ENCODE measurements at regions not wholly inside any gene's neighbourhood (a gene's known extent, or its start where the extent isn't known, plus 50 kb on each side); places are given as distances from the start of the nearest gene placed in this dataset.

GRCh38 chr4:58502839-58503238 lies 1392.7 kb upstream of the IGFBP7 start:
- peaks cover 0 to 4% (median 1%) of the 10 kb centered on the region in 7 donors for H3K9me3 Mint-ChIP-seq
- DNase-seq = no peak
- ATAC-seq (ENCODE audit: low read depth in 2 of 2) = no peak
- H3K4me3 Mint-ChIP-seq = no peak overlapping the region
- no peaks in the 10 kb centered on the region for H3K4me1 Mint-ChIP-seq
- H3K36me3 Mint-ChIP-seq = no peaks in the 10 kb centered on the region
- H3K27me3 Mint-ChIP-seq = no peaks in the 10 kb centered on the region
- no peak overlapping the region for H3K27ac Mint-ChIP-seq

- no peaks in the 10 kb centered on the region for H3K36me3 Mint-ChIP-seq
- peaks cover 0 to 8% (median under 1%) of the 10 kb centered on the region in 7 donors for H3K9me3 Mint-ChIP-seq
- ATAC-seq (ENCODE audit: low read depth in 2 of 2) (no peak), DNase-seq (no peak)
- no peaks in the 10 kb centered on the region for H3K27me3 Mint-ChIP-seq
- H3K27ac Mint-ChIP-seq = no peak overlapping the region
- H3K4me3 Mint-ChIP-seq = no peak overlapping the region
- H3K4me1 Mint-ChIP-seq = no peaks in the 10 kb centered on the region
These were observed 1389.0 kb upstream of the IGFBP7 start for GRCh38 chr4:58499182-58499581.

GRCh38 chr4:58491620-58492019 lies 1381.4 kb upstream of the IGFBP7 start:
- H3K4me1 Mint-ChIP-seq = no peaks in the 10 kb centered on the region
- no peak for ATAC-seq (ENCODE audit: low read depth in 2 of 2)
- H3K27me3 Mint-ChIP-seq = no peaks in the 10 kb centered on the region
- no peaks in the 10 kb centered on the region for H3K36me3 Mint-ChIP-seq
- H3K4me3 Mint-ChIP-seq = no peak overlapping the region
- peaks cover 2 to 11% (median 6%) of the 10 kb centered on the region in 7 donors for H3K9me3 Mint-ChIP-seq
- no peak overlapping the region for H3K27ac Mint-ChIP-seq
- no peak for DNase-seq

- H3K9me3 Mint-ChIP-seq = peaks cover 0 to 6% (median 3%) of the 10 kb centered on the region in 7 donors
- H3K36me3 Mint-ChIP-seq = no peaks in the 10 kb centered on the region
- no peak overlapping the region for H3K4me3 Mint-ChIP-seq
- H3K27me3 Mint-ChIP-seq = no peaks in the 10 kb centered on the region
- DNase-seq = no peak
- no peak for ATAC-seq (ENCODE audit: low read depth in 2 of 2)
- no peak overlapping the region for H3K27ac Mint-ChIP-seq
- H3K4me1 Mint-ChIP-seq = no peaks in the 10 kb centered on the region
These were observed 1367.8 kb upstream of the IGFBP7 start for GRCh38 chr4:58477950-58478349.

- no peaks in the 10 kb centered on the region for H3K36me3 Mint-ChIP-seq
- H3K4me1 Mint-ChIP-seq = no peaks in the 10 kb centered on the region
These were observed 1367.3 kb upstream of the IGFBP7 start for GRCh38 chr4:58477513-58477912.

GRCh38 chr4:58475097-58475496 lies 1364.9 kb upstream of the IGFBP7 start:
- Mint-ChIP-seq H3K4me3 (peak overlapping the region in 1 of 8 donors; percentile 49), H3K27ac (no peak overlapping the region), H3K27me3 (no peaks in the 10 kb centered on the region), H3K4me1 (no peaks in the 10 kb centered on the region), H3K36me3 (no peaks in the 10 kb centered on the region), H3K9me3 (peaks cover 0 to 6% (median 3%) of the 10 kb centered on the region in 7 donors)
- ATAC-seq (ENCODE audit: low read depth in 2 of 2) (no peak), DNase-seq (no peak)

More at GRCh38 chr4:58477513-58477912, 1367.3 kb upstream of the IGFBP7 start:
- no peak overlapping the region for H3K4me3 Mint-ChIP-seq
- H3K9me3 Mint-ChIP-seq = peaks cover 0 to 6% (median 3%) of the 10 kb centered on the region in 7 donors
- H3K27ac Mint-ChIP-seq = no peak overlapping the region
- no peaks in the 10 kb centered on the region for H3K27me3 Mint-ChIP-seq
- ATAC-seq (ENCODE audit: low read depth in 2 of 2) (no peak), DNase-seq (no peak)

GRCh38 chr4:58465031-58465430 lies 1354.8 kb upstream of the IGFBP7 start:
- H3K4me1 Mint-ChIP-seq = no peaks in the 10 kb centered on the region
- no peaks in the 10 kb centered on the region for H3K36me3 Mint-ChIP-seq
- ATAC-seq (ENCODE audit: low read depth in 2 of 2) (no peak), DNase-seq (no peak)
- no peak overlapping the region for H3K4me3 Mint-ChIP-seq
- no peak overlapping the region for H3K27ac Mint-ChIP-seq
- H3K27me3 Mint-ChIP-seq = no peaks in the 10 kb centered on the region
- peaks cover 5 to 12% (median 10%) of the 10 kb centered on the region in 7 donors for H3K9me3 Mint-ChIP-seq

GRCh38 chr4:58456727-58457384 lies 1346.7 kb upstream of the IGFBP7 start:
- Mint-ChIP-seq H3K27ac (no peak overlapping the region), H3K9me3 (peaks cover 0 to 11% (median 3%) of the 10 kb centered on the region in 7 donors), H3K4me1 (no peaks in the 10 kb centered on the region), H3K27me3 (no peaks in the 10 kb centered on the region), H3K36me3 (no peaks in the 10 kb centered on the region), H3K4me3 (no peak overlapping the region)
- no peak for DNase-seq
- no peak for ATAC-seq (ENCODE audit: low read depth in 2 of 2)

GRCh38 chr4:58453956-58454355 lies 1343.8 kb upstream of the IGFBP7 start:
- no peak for ATAC-seq (ENCODE audit: low read depth in 2 of 2)
- Mint-ChIP-seq H3K4me1 (no peaks in the 10 kb centered on the region), H3K27ac (no peak overlapping the region), H3K4me3 (no peak overlapping the region), H3K36me3 (no peaks in the 10 kb centered on the region), H3K9me3 (peaks cover 0 to 6% (median 3%) of the 10 kb centered on the region in 7 donors), H3K27me3 (no peaks in the 10 kb centered on the region)
- DNase-seq = no peak

- no peaks in the 10 kb centered on the region for H3K4me1 Mint-ChIP-seq
- H3K9me3 Mint-ChIP-seq = peaks cover 0 to 3% (median 0%) of the 10 kb centered on the region in 7 donors
- H3K36me3 Mint-ChIP-seq = no peaks in the 10 kb centered on the region
- H3K4me3 Mint-ChIP-seq = no peak overlapping the region
- DNase-seq = no peak
- no peaks in the 10 kb centered on the region for H3K27me3 Mint-ChIP-seq
- no peak for ATAC-seq (ENCODE audit: low read depth in 2 of 2)
- no peak overlapping the region for H3K27ac Mint-ChIP-seq
These were observed 1341.5 kb upstream of the IGFBP7 start for GRCh38 chr4:58451707-58452106.

GRCh38 chr4:58435871-58436270 lies 1325.7 kb upstream of the IGFBP7 start:
- Mint-ChIP-seq H3K27ac (peak overlapping the region in 1 of 6 donors; percentile 55), H3K4me1 (no peaks in the 10 kb centered on the region), H3K4me3 (no peak overlapping the region), H3K9me3 (peaks cover 14 to 22% (median 16%) of the 10 kb centered on the region in 7 donors), H3K36me3 (no peaks in the 10 kb centered on the region), H3K27me3 (no peaks in the 10 kb centered on the region)
- ATAC-seq (ENCODE audit: low read depth in 2 of 2) = no peak
- DNase-seq = no peak

- no peak for ATAC-seq (ENCODE audit: low read depth in 2 of 2)
- DNase-seq = no peak
- peaks cover 0 to 6% (median 4%) of the 10 kb centered on the region in 7 donors for H3K9me3 Mint-ChIP-seq
- H3K36me3 Mint-ChIP-seq = no peaks in the 10 kb centered on the region
- H3K27ac Mint-ChIP-seq = no peak overlapping the region
- H3K27me3 Mint-ChIP-seq = no peaks in the 10 kb centered on the region
- H3K4me3 Mint-ChIP-seq = no peak overlapping the region
- H3K4me1 Mint-ChIP-seq = no peaks in the 10 kb centered on the region
These were observed 1303.7 kb upstream of the IGFBP7 start for GRCh38 chr4:58413849-58414248.

GRCh38 chr4:58411904-58412303 lies 1301.7 kb upstream of the IGFBP7 start:
- no peak for ATAC-seq (ENCODE audit: low read depth in 2 of 2)
- no peak for DNase-seq
- Mint-ChIP-seq H3K9me3 (peaks cover 0 to 10% (median 5%) of the 10 kb centered on the region in 7 donors), H3K4me3 (no peak overlapping the region), H3K4me1 (no peaks in the 10 kb centered on the region), H3K36me3 (no peaks in the 10 kb centered on the region), H3K27ac (no peak overlapping the region), H3K27me3 (no peaks in the 10 kb centered on the region)

GRCh38 chr4:58406762-58407161 lies 1296.6 kb upstream of the IGFBP7 start:
- no peak overlapping the region for H3K27ac Mint-ChIP-seq
- no peaks in the 10 kb centered on the region for H3K36me3 Mint-ChIP-seq
- ATAC-seq (ENCODE audit: low read depth in 2 of 2) = no peak

More at GRCh38 chr4:58406762-58407161, 1296.6 kb upstream of the IGFBP7 start:
- Mint-ChIP-seq H3K27me3 (no peaks in the 10 kb centered on the region), H3K4me1 (no peaks in the 10 kb centered on the region), H3K9me3 (peaks cover 0 to 22% (median 8%) of the 10 kb centered on the region in 7 donors), H3K4me3 (no peak overlapping the region)
- no peak for DNase-seq

All from naive B cell (primary cell).